KMS-11 (cell line): ENCODE measurements at regions not wholly inside any gene's neighbourhood (a gene's known extent, or its start where the extent isn't known, plus 50 kb on each side); places are given as distances from the start of the nearest gene placed in this dataset.
A peak's percentile ranks its signal among the peaks of the same experiment; 100 is the strongest.

Experiments
- H2AFZ ChIP-seq: fragments of 200-600 bp; sonication (generic); 2 replicates; pipeline ENCODE4 v1.6.1; 2016; ENCODE audit warnings: antibody characterized with exemption, mixed run types, low read depth
- H3K27ac ChIP-seq: fragments of 200-600 bp; sonication (generic); 2 replicates; pipeline ENCODE4 v1.6.1; 2016; ENCODE audit warnings: mild to moderate bottlenecking, mixed run types
- H3K27me3 ChIP-seq: fragments of 200-600 bp; sonication (generic); 2 replicates; pipeline ENCODE4 v1.6.1; 2017; ENCODE audit warnings: mild to moderate bottlenecking, low read depth, mixed run types, moderate library complexity; ENCODE audit not compliant: insufficient read depth
- H3K36me3 ChIP-seq: fragments of 200-600 bp; sonication (generic); 2 replicates; pipeline ENCODE4 v1.6.1; 2017; ENCODE audit warnings: mild to moderate bottlenecking, mixed run types; ENCODE audit not compliant: insufficient read depth
- H3K4me1 ChIP-seq: fragments of 200-600 bp; sonication (generic); 2 replicates; pipeline ENCODE4 v1.6.1; 2016; ENCODE audit warnings: mild to moderate bottlenecking, low read depth, mixed run types; ENCODE audit not compliant: poor library complexity, severe bottlenecking
- H3K4me2 ChIP-seq: fragments of 200-600 bp; sonication (generic); 2 replicates; pipeline ENCODE4 v1.7.0; 2016; ENCODE audit warnings: mild to moderate bottlenecking, mixed run types
- H3K4me3 ChIP-seq: fragments of 200-600 bp; sonication (generic); IDR thresholded peaks from 2 replicates; pipeline ENCODE4 v1.6.1; 2017; ENCODE audit warnings: low read depth, low read length, mixed read lengths; ENCODE audit not compliant: insufficient read depth
- H3K79me2 ChIP-seq: fragments of 200-600 bp; sonication (generic); 2 replicates; pipeline ENCODE4 v1.6.1; 2016; ENCODE audit warnings: low read depth, mixed run types; ENCODE audit not compliant: insufficient read depth
- H3K9ac ChIP-seq: fragments of 200-600 bp; sonication (generic); 2 replicates; pipeline ENCODE4 v1.6.1; 2016; ENCODE audit warnings: mild to moderate bottlenecking, mixed run types
- H4K20me1 ChIP-seq: fragments of 200-600 bp; sonication (generic); 2 replicates; pipeline ENCODE4 v1.6.1; 2016; ENCODE audit warnings: mild to moderate bottlenecking, mixed run types; ENCODE audit not compliant: insufficient read depth
- TF ChIP-seq, protein P1 (sequence below): fragments of 200-600 bp; sonication (generic); conservative IDR thresholded peaks from 2 replicates; pipeline ENCODE4 v1.6.1; 2017; ENCODE audit warnings: low read depth, mild to moderate bottlenecking, antibody characterized with exemption, low read length, moderate library complexity, mixed read lengths

DNA sequence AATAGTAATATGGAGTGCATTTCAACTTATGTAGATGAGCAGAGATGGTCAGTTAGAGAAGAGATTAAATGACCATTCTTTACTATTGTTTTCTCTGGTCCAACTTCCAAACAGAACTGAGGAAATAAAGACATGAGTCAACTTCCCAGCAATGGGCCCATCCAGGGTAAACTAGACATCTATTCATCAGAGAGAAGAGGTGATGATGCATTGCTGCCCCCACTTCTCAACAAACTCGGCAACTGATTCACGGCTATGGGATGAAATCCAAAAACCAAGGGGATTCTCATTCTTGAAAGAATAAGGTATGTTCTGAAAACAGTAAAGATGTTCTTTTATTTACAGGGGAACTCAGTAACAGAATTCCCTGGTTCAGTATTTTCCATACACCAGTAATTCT lies 190.7 kb downstream of the RDH14 start:
- peak overlapping the region; percentile 66 for H3K27ac ChIP-seq
- no peak overlapping the region for H2AFZ ChIP-seq
- H3K4me1 ChIP-seq, result peaks cover 75% of the 10 kb centered on the region
- no peaks in the 10 kb centered on the region for H3K36me3 ChIP-seq
- no peaks in the 10 kb centered on the region for H4K20me1 ChIP-seq
- H3K4me3 ChIP-seq, result peak overlapping the region; percentile 6
- TF ChIP-seq, protein P1, sequence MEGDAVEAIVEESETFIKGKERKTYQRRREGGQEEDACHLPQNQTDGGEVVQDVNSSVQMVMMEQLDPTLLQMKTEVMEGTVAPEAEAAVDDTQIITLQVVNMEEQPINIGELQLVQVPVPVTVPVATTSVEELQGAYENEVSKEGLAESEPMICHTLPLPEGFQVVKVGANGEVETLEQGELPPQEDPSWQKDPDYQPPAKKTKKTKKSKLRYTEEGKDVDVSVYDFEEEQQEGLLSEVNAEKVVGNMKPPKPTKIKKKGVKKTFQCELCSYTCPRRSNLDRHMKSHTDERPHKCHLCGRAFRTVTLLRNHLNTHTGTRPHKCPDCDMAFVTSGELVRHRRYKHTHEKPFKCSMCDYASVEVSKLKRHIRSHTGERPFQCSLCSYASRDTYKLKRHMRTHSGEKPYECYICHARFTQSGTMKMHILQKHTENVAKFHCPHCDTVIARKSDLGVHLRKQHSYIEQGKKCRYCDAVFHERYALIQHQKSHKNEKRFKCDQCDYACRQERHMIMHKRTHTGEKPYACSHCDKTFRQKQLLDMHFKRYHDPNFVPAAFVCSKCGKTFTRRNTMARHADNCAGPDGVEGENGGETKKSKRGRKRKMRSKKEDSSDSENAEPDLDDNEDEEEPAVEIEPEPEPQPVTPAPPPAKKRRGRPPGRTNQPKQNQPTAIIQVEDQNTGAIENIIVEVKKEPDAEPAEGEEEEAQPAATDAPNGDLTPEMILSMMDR, result no peak
- H3K9ac ChIP-seq, result no peak overlapping the region
- H3K27me3 ChIP-seq, result no peaks in the 10 kb centered on the region
- H3K79me2 ChIP-seq, result no peaks in the 10 kb centered on the region
- peak overlapping the region; percentile 66; the same call in 1 of the 2 replicates for H3K4me2 ChIP-seq

DNA sequence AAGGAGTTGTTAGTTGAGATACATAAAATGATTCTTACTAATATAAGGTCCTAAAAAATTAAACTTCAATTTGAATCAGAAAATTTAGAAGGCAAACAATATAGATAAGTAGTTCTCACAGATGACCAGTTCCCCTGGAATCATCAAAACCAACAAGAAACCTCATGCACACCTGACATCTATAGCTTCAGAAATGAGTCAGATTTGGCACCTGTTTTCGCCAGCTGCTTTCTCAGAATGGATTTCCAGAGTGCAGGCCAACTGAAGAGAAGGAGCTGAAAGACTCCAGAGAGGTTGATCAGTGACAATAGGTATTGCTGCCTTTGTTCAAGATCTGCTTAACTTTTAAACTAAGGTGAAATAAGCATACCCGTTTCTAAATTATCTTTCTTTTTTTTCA lies 192.4 kb downstream of the RDH14 start:
- Histone ChIP-seq H3K4me1 (peaks cover 66% of the 10 kb centered on the region), H3K4me3 (no peak overlapping the region), H3K36me3 (no peaks in the 10 kb centered on the region), H3K27ac (peak overlapping the region; percentile 66), H2AFZ (no peak overlapping the region), H4K20me1 (no peaks in the 10 kb centered on the region), H3K4me2 (peak overlapping the region; percentile 66), H3K9ac (no peak overlapping the region; the same call in 1 of the 2 replicates), H3K79me2 (no peaks in the 10 kb centered on the region), H3K27me3 (no peaks in the 10 kb centered on the region)
- TF ChIP-seq, protein P1, result no peak

DNA sequence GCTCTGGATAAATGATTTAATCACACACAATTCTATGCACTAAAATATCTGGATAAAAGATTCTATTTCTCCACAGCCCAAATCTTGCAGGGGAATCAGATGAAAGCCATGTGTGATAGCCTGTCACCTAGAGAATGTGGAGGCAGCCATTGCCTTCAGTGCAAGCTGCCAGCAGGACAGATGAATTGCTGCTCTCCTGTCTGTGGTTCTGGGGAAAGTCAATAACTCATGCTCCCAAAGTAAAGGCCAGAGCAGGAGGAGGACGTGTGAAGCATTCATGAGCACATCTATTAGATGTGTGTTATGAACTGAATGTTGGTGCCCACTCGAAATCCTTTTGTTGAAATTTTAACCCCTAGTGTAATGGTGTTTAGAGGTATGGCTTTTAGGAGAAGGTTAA lies 195.1 kb downstream of the RDH14 start:
- Histone ChIP-seq H3K4me2 (no peak overlapping the region), H3K9ac (no peak overlapping the region), H3K79me2 (no peaks in the 10 kb centered on the region), H3K27ac (no peak overlapping the region), H3K27me3 (no peaks in the 10 kb centered on the region), H3K4me3 (no peak overlapping the region), H4K20me1 (no peaks in the 10 kb centered on the region), H3K36me3 (no peaks in the 10 kb centered on the region), H2AFZ (no peak overlapping the region), H3K4me1 (peaks cover 42% of the 10 kb centered on the region)
- TF ChIP-seq, protein P1, result no peak

DNA sequence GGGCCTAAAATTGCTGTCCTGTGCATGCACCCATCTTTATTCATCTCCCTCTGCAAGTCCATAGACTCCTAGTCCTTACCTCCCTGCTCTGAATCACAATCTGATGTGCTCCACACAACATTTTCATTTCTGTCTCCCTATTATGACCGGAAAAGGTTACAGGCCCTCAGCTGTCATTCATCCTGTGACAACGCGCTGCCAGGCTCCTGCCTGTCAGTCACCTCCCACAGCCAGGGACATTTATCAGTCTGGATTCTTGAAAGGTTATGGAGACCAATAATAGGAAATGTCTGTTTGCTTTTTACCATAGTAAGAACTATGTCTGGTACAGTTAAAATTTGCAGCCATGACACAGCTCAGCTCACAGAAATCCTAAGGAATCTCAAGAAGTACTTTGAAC lies 197.1 kb downstream of the RDH14 start:
- Histone ChIP-seq H3K4me2 (no peak overlapping the region), H3K9ac (no peak overlapping the region), H3K27me3 (no peaks in the 10 kb centered on the region), H3K27ac (no peak overlapping the region), H3K36me3 (no peaks in the 10 kb centered on the region), H3K4me1 (peaks cover 22% of the 10 kb centered on the region), H4K20me1 (no peaks in the 10 kb centered on the region), H3K4me3 (no peak overlapping the region), H3K79me2 (no peaks in the 10 kb centered on the region), H2AFZ (no peak overlapping the region)
- TF ChIP-seq, protein P1, result no peak
